H1 (cell line): ENCODE measurements at regions not wholly inside any gene's neighbourhood (a gene's known extent, or its start where the extent isn't known, plus 50 kb on each side); places are given as distances from the start of the nearest gene placed in this dataset.
A peak's percentile ranks its signal among the peaks of the same experiment; 100 is the strongest.

Source experiments
- CTCF ChIA-PET: fragments of 300-600 bp; sonication (Branson Sonifier 250); formaldehyde crosslinking; loops from one replicate; lab custom pipeline; 2021; ENCODE audit not compliant: partially characterized antibody; lab: Charles Lee
- POLR2A ChIA-PET: fragments of 300-600 bp; sonication (Branson Sonifier 250); formaldehyde crosslinking; loops from one replicate; lab custom pipeline; 2021; ENCODE audit warnings: inconsistent platforms; ENCODE audit not compliant: partially characterized antibody; lab: Charles Lee
- DNase-seq, 2 experiments: peaks; one replicate each; pipeline versions ENCODE4 v3.0.0 to v3.0.0-alpha.2; 2010 to 2022; ENCODE audit warnings: low spot score in 2 of 2, low read depth in 1 of 2, mixed read lengths in 1 of 2
- FAIRE-seq: peaks from 2 replicates; lab custom pipeline; 2011; peaks lifted over from hg19 to GRCh38; lab: Jason Lieb, UNC
- H2AFZ ChIP-seq: 2 replicates; pipeline ENCODE4 v1.8.1; 2012; ENCODE audit warnings: low read length, inconsistent platforms
- H2AK5ac ChIP-seq: 2 replicates; pipeline ENCODE4 v1.6.1; 2013; ENCODE audit warnings: low read depth, low read length
- H2BK120ac ChIP-seq: replicated peaks from 2 replicates; pipeline ENCODE3; 2013; ENCODE audit warnings: low read depth, low read length, inconsistent platforms
- H2BK12ac ChIP-seq: 2 replicates; pipeline ENCODE4 v1.6.1; 2013; ENCODE audit warnings: low read depth, low read length
- H2BK15ac ChIP-seq: 2 replicates; pipeline ENCODE4 v1.6.1; 2013; ENCODE audit warnings: low read length
- H2BK20ac ChIP-seq: 2 replicates; pipeline ENCODE4 v1.6.1; 2013; ENCODE audit warnings: low read length
- H2BK5ac ChIP-seq: 2 replicates; pipeline ENCODE4 v1.6.1; 2013; ENCODE audit warnings: low read depth, low read length
- H3K14ac ChIP-seq: 2 replicates; pipeline ENCODE4 v1.6.1; 2013; ENCODE audit warnings: inconsistent platforms; ENCODE audit not compliant: insufficient read length
- H3K18ac ChIP-seq: 2 replicates; pipeline ENCODE4 v1.6.1; 2013; ENCODE audit warnings: low read length; ENCODE audit errors: extremely low read depth
- H3K23ac ChIP-seq: 2 replicates; pipeline ENCODE4 v1.6.1; 2013; ENCODE audit warnings: inconsistent platforms; ENCODE audit not compliant: insufficient read length
- H3K23me2 ChIP-seq: 2 replicates; pipeline ENCODE4 v1.6.1; 2013; ENCODE audit warnings: low read depth, low read length
- H3K27ac ChIP-seq: 2 replicates; pipeline ENCODE4 v1.6.1; 2011; ENCODE audit warnings: low read depth, low read length, inconsistent platforms
- H3K27me3 ChIP-seq, 4 experiments: replicated peaks in 1 of 4; 1 replicate in 1 of 4; 2 replicates in 3 of 4; pipeline versions ENCODE4 v1.6.1 to v1.8.1; 2011 to 2013; ENCODE audit warnings: low read length in 3 of 4, mild to moderate bottlenecking in 3 of 4, inconsistent platforms in 2 of 4, mixed read lengths in 2 of 4, moderate library complexity in 1 of 4; ENCODE audit not compliant: control insufficient read depth in 3 of 4, insufficient read depth in 3 of 4; ENCODE audit errors: extremely low read depth in 1 of 4
- H3K36me3 ChIP-seq, 4 experiments: 2 replicates each; pipeline versions ENCODE4 v1.6.1 to v1.8.1; 2011 to 2013; ENCODE audit warnings: mild to moderate bottlenecking in 4 of 4, low read length in 3 of 4, moderate library complexity in 2 of 4, control low read depth in 1 of 4, inconsistent platforms in 1 of 4; ENCODE audit not compliant: insufficient read depth in 4 of 4, control insufficient read depth in 2 of 4
- H3K4ac ChIP-seq: replicated peaks from 2 replicates; pipeline ENCODE3; 2013; ENCODE audit warnings: low read length, low read depth, mixed read lengths, inconsistent platforms; ENCODE audit not compliant: insufficient read length
- H3K4me1 ChIP-seq, 4 experiments: replicated peaks in 1 of 4; 1 replicate in 1 of 4; 2 replicates in 3 of 4; pipeline versions ENCODE4 v1.6.1 to v1.8.1; 2011 to 2013; ENCODE audit warnings: low read length in 3 of 4, inconsistent platforms in 2 of 4, mixed read lengths in 1 of 4; ENCODE audit not compliant: insufficient read depth in 4 of 4, control insufficient read depth in 3 of 4
- H3K4me2 ChIP-seq, 2 experiments: 2 replicates each; pipeline versions ENCODE4 v1.6.1 to v1.8.1; 2011 to 2013; ENCODE audit warnings: low read depth in 2 of 2, low read length in 2 of 2, control low read depth in 1 of 2, inconsistent platforms in 1 of 2, mild to moderate bottlenecking in 1 of 2; ENCODE audit not compliant: insufficient read depth in 1 of 2
- H3K4me3 ChIP-seq, 4 experiments: fragments of 200-600, 300-600 bp in 1 of 4; sonication (generic), shearing (Covaris generic), sonication (Bioruptor Twin) in 1 of 4; 2 replicates each; pipeline versions ENCODE4 v1.5.1 to v1.8.1; 2011 to 2016; ENCODE audit warnings: low read length in 4 of 4, low read depth in 3 of 4, control low read depth in 2 of 4, inconsistent platforms in 2 of 4, mild to moderate bottlenecking in 2 of 4, mixed read lengths in 1 of 4, moderate library complexity in 1 of 4; ENCODE audit not compliant: insufficient read depth in 2 of 4; ENCODE audit errors: extremely low read depth in 1 of 4
- H3K56ac ChIP-seq: replicated peaks from 2 replicates; pipeline ENCODE3; 2013; ENCODE audit warnings: low read depth, mild to moderate bottlenecking, mixed read lengths, low read length, inconsistent platforms; ENCODE audit not compliant: insufficient read length
- H3K79me1 ChIP-seq: 2 replicates; pipeline ENCODE4 v1.6.1; 2013; ENCODE audit warnings: low read depth, low read length, control low read depth
- H3K79me2 ChIP-seq, 2 experiments: 2 replicates each; pipeline versions ENCODE4 v1.6.1 to v1.8.1; 2012 to 2013; ENCODE audit warnings: low read length in 2 of 2, mild to moderate bottlenecking in 2 of 2, inconsistent platforms in 1 of 2; ENCODE audit not compliant: insufficient read depth in 2 of 2, control insufficient read depth in 1 of 2
- H3K9ac ChIP-seq, 4 experiments: replicated peaks in 1 of 4; 1 replicate in 1 of 4; 2 replicates in 3 of 4; pipeline versions ENCODE4 v1.6.1 to v1.8.1; 2011 to 2013; ENCODE audit warnings: low read depth in 3 of 4, low read length in 3 of 4, control low read depth in 2 of 4, mild to moderate bottlenecking in 2 of 4, moderate library complexity in 2 of 4, inconsistent platforms in 1 of 4; ENCODE audit errors: extremely low read depth in 1 of 4
- H3K9me3 ChIP-seq, 2 experiments: 2 replicates each; pipeline versions ENCODE4 v1.6.1 to v1.8.1; 2012 to 2013; ENCODE audit warnings: mild to moderate bottlenecking in 2 of 2, moderate library complexity in 2 of 2, control low read depth in 1 of 2, inconsistent platforms in 1 of 2, low read depth in 1 of 2, low read length in 1 of 2, mixed read lengths in 1 of 2; ENCODE audit not compliant: insufficient read depth in 2 of 2
- H4K20me1 ChIP-seq, 2 experiments: replicated peaks in 1 of 2; 2 replicates each; pipeline versions ENCODE3 to v1.8.1; 2011 to 2013; ENCODE audit warnings: inconsistent platforms in 2 of 2, low read length in 2 of 2, mild to moderate bottlenecking in 1 of 2; ENCODE audit not compliant: insufficient read depth in 2 of 2, control insufficient read depth in 1 of 2
- H4K5ac ChIP-seq: 2 replicates; pipeline ENCODE4 v1.6.1; 2013; ENCODE audit warnings: low read length, low read depth, mixed read lengths, inconsistent platforms; ENCODE audit not compliant: insufficient read length
- H4K8ac ChIP-seq: 2 replicates; pipeline ENCODE4 v1.8.0; 2013; ENCODE audit warnings: mild to moderate bottlenecking, moderate library complexity, low read length, inconsistent platforms; ENCODE audit not compliant: insufficient read depth; ENCODE audit errors: extremely low read depth
- H4K91ac ChIP-seq: replicated peaks from 2 replicates; pipeline ENCODE3; 2013; ENCODE audit warnings: low read length, mixed read lengths, inconsistent platforms; ENCODE audit not compliant: insufficient read length
- BACH1 ChIP-seq: IDR thresholded peaks from 2 replicates; pipeline ENCODE4 v1.6.1; 2012; ENCODE audit warnings: low read length, improper control_type of control experiment
- CHD1 ChIP-seq: IDR thresholded peaks from 2 replicates; pipeline ENCODE4 v1.6.1; 2012; ENCODE audit warnings: low read depth, low read length, improper control_type of control experiment
- CREB1 ChIP-seq: IDR thresholded peaks from 2 replicates; pipeline ENCODE4 v1.6.1; 2012; ENCODE audit warnings: inconsistent platforms
- EP300 ChIP-seq, 2 experiments: IDR thresholded peaks; 1 replicate in 1 of 2; 2 replicates in 1 of 2; pipeline ENCODE4 v1.6.1; 2011 to 2012; ENCODE audit warnings: low read depth in 2 of 2, low read length in 2 of 2, mild to moderate bottlenecking in 2 of 2, borderline replicate concordance in 1 of 2, inconsistent platforms in 1 of 2, moderate library complexity in 1 of 2
- EZH2 ChIP-seq: fragments of 200-600 bp; sonication (generic); IDR thresholded peaks from 2 replicates; pipeline ENCODE4 v1.7.1; 2012; ENCODE audit warnings: low read depth, mild to moderate bottlenecking, moderate library complexity, low read length, inconsistent platforms; ENCODE audit not compliant: severe bottlenecking
- HDAC6 ChIP-seq: IDR thresholded peaks from one replicate; pipeline ENCODE4 v1.7.1; 2012; ENCODE audit warnings: low read depth, mild to moderate bottlenecking, inconsistent platforms, low read length, moderate library complexity
- PHF8 ChIP-seq: fragments of 200-600 bp; sonication (generic); conservative IDR thresholded peaks from 2 replicates; pipeline ENCODE4 v1.7.1; 2012; ENCODE audit warnings: low read depth, mild to moderate bottlenecking, inconsistent platforms, low read length, moderate library complexity
- POLR2A ChIP-seq, 2 experiments: IDR thresholded peaks; 1 replicate in 1 of 2; 2 replicates in 1 of 2; pipeline ENCODE4 v1.6.1; 2011; ENCODE audit warnings: low read depth in 2 of 2, low read length in 2 of 2, mild to moderate bottlenecking in 2 of 2; ENCODE audit errors: control extremely low read depth in 1 of 2
- RBBP5 ChIP-seq: IDR thresholded peaks from 2 replicates; pipeline ENCODE4 v1.7.1; 2012; ENCODE audit warnings: low read depth, mild to moderate bottlenecking, inconsistent platforms, low read length, moderate library complexity, borderline replicate concordance
- SP2 ChIP-seq: IDR thresholded peaks from 2 replicates; pipeline ENCODE4 v1.6.1; 2012; ENCODE audit warnings: mild to moderate bottlenecking, low read length, inconsistent platforms
- TBP ChIP-seq: IDR thresholded peaks from 2 replicates; pipeline ENCODE4 v1.6.1; 2011; ENCODE audit warnings: low read depth, low read length, improper control_type of control experiment
- TCF12 ChIP-seq: IDR thresholded peaks from 2 replicates; pipeline ENCODE4 v1.6.1; 2011; ENCODE audit warnings: low read depth, mild to moderate bottlenecking, low read length
- WGBS, 2 experiments: shearing (Covaris generic) in 1 of 2; methylation state at CpG; one replicate each; pipeline versions ENCODE4 v1.1.6 to v1.1.7; 2013 to 2015; ENCODE audit warnings: low lambda C conversion rate in 2 of 2, mixed read lengths in 2 of 2, inconsistent platforms in 1 of 2, low coverage in 1 of 2, missing lambda C conversion rate in 1 of 2; ENCODE audit not compliant: insufficient replicate concordance in 2 of 2, insufficient coverage in 1 of 2, insufficient read length in 1 of 2; ENCODE audit errors: extremely low coverage in 1 of 2, missing lambda C conversion rate in 1 of 2; 5-methylcytosine and 5-hydroxymethylcytosine counted together
- TF ChIP-seq, protein P1 (sequence below), 3 experiments: IDR thresholded peaks; 1 replicate in 2 of 3; 2 replicates in 1 of 3; pipeline versions ENCODE4 v1.5.1 to v1.6.1; 2011; ENCODE audit warnings: low read length in 3 of 3, mild to moderate bottlenecking in 3 of 3, inconsistent platforms in 2 of 3, low read depth in 1 of 3, moderate library complexity in 1 of 3; ENCODE audit not compliant: insufficient read depth in 1 of 3; ENCODE audit errors: control extremely low read depth in 1 of 3

DNA sequence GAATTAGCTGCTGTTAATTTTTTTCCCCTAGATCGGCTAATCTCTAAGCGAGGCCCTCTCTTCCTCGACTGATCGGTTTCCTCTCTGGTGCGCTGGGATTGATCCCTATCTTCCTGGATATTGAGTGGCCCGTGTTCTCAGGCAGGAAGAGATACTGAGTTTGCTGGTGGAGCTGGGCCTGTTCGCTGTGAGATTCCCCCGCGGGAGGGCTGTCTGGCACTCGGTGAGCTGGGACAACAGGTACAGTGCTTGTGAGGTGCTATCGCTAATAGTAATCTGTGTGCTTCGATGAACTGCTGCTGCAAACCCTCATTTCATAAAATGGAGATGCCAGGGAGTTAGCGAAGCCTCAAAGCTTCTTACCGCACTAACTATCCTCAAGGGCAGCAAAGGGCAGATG lies 310.3 kb downstream of the NXPE2 start:
- Histone ChIP-seq H2BK120ac (no peak overlapping the region), H3K4ac (no peak overlapping the region), H2BK15ac (no peak overlapping the region), H3K9ac (no peak overlapping the region), H4K8ac (no peak overlapping the region), H3K4me2 (no peak overlapping the region), H4K5ac (no peak overlapping the region), H3K27me3 (no peaks in the 10 kb centered on the region; a peak in 1 of 7 replicates), H2BK12ac (no peak overlapping the region), H4K20me1 (no peaks in the 10 kb centered on the region), H3K79me2 (no peaks in the 10 kb centered on the region), H2BK20ac (no peak overlapping the region), H3K23me2 (no peaks in the 10 kb centered on the region), H3K36me3 (no peaks in the 10 kb centered on the region), H2AFZ (0 out of 2 replicates have a peak overlapping the region, but pooled peaks have one; percentile 52), H3K14ac (no peak overlapping the region), H3K27ac (no peak overlapping the region), H3K79me1 (no peaks in the 10 kb centered on the region), H3K4me1 (no peaks in the 10 kb centered on the region), H4K91ac (no peak overlapping the region), H3K4me3 (no peak overlapping the region), H3K18ac (no peak overlapping the region; the same call in 1 of the 2 replicates), H2BK5ac (no peak overlapping the region), H3K9me3 (no peaks in the 10 kb centered on the region), H3K56ac (no peak overlapping the region), H2AK5ac (no peak overlapping the region), H3K23ac (no peak overlapping the region)
- POLR2A ChIA-PET: no interaction called here
- 83% methylated on average over 14 of the region's 14 CpGs; no CpG with 5 or more reads in 1 of the 2 experiments for WGBS, 2 experiments
- CTCF ChIA-PET: interaction anchor here (1.0 to 2.5 kb wide), 2 partner anchors 11 to 214 kb away, joined by 3 to 6 read pairs; no protein-coding TSS in a partner anchor
- DNase-seq (no peak), FAIRE-seq (no peak)
- no peak for TF ChIP-seq CHD1
- TF ChIP-seq EP300 (IDR thresholded peaks at IDR 0.05; ENCODE audit: borderline replicate concordance in 1 of 2, low read depth in 2 of 2, low read length in 2 of 2): no peak
- no peak for TF ChIP-seq HDAC6
- TF ChIP-seq TCF12: no peak
- no peak for TF ChIP-seq TBP
- no peak for TF ChIP-seq SP2
- TF ChIP-seq CREB1: no peak
- TF ChIP-seq, protein P1, sequence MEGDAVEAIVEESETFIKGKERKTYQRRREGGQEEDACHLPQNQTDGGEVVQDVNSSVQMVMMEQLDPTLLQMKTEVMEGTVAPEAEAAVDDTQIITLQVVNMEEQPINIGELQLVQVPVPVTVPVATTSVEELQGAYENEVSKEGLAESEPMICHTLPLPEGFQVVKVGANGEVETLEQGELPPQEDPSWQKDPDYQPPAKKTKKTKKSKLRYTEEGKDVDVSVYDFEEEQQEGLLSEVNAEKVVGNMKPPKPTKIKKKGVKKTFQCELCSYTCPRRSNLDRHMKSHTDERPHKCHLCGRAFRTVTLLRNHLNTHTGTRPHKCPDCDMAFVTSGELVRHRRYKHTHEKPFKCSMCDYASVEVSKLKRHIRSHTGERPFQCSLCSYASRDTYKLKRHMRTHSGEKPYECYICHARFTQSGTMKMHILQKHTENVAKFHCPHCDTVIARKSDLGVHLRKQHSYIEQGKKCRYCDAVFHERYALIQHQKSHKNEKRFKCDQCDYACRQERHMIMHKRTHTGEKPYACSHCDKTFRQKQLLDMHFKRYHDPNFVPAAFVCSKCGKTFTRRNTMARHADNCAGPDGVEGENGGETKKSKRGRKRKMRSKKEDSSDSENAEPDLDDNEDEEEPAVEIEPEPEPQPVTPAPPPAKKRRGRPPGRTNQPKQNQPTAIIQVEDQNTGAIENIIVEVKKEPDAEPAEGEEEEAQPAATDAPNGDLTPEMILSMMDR (IDR thresholded peaks at IDR 0.05; ENCODE audit: control extremely low read depth in 1 of 3, insufficient read depth in 1 of 3, low read depth in 1 of 3, low read length in 3 of 3): no peak
- no peak for TF ChIP-seq POLR2A (IDR thresholded peaks at IDR 0.05; ENCODE audit: control extremely low read depth in 1 of 2, low read depth in 2 of 2, low read length in 2 of 2)
- TF ChIP-seq PHF8: no peak
- TF ChIP-seq BACH1: no peak
- no peak for TF ChIP-seq EZH2
- no peak for TF ChIP-seq RBBP5
